Ishikawa (cell line): ENCODE measurements at regions not wholly inside any gene's neighbourhood (a gene's known extent, or its start where the extent isn't known, plus 50 kb on each side); places are given as distances from the start of the nearest gene placed in this dataset.

Experiments used
- CEBPB ChIP-seq: IDR thresholded peaks from 2 replicates; pipeline ENCODE4 v1.6.1; 2012
- CREB1 ChIP-seq: IDR thresholded peaks from 2 replicates; pipeline ENCODE4 v1.6.1; 2012; ENCODE audit warnings: low read depth
- EGR1 ChIP-seq: IDR thresholded peaks from 2 replicates; pipeline ENCODE4 v1.6.1; 2012
- EP300 ChIP-seq: IDR thresholded peaks from 2 replicates; pipeline ENCODE4 v1.6.1; 2012; ENCODE audit warnings: borderline replicate concordance
- FOXM1 ChIP-seq: IDR thresholded peaks from 2 replicates; pipeline ENCODE4 v1.6.1; 2012; ENCODE audit warnings: low read depth, borderline replicate concordance
- MAX ChIP-seq: IDR thresholded peaks from 2 replicates; pipeline ENCODE4 v1.6.1; 2012
- NFIC ChIP-seq: IDR thresholded peaks from 2 replicates; pipeline ENCODE4 v1.6.1; 2012
- RAD21 ChIP-seq: IDR thresholded peaks from 2 replicates; pipeline ENCODE4 v1.6.1; 2012; ENCODE audit warnings: low read depth
- REST ChIP-seq: IDR thresholded peaks from 2 replicates; pipeline ENCODE4 v1.6.1; 2012; ENCODE audit warnings: low read depth, mild to moderate bottlenecking
- TAF1 ChIP-seq: IDR thresholded peaks from 2 replicates; pipeline ENCODE4 v1.6.1; 2012; ENCODE audit warnings: low read depth, mild to moderate bottlenecking
- TCF12 ChIP-seq: IDR thresholded peaks from 2 replicates; pipeline ENCODE4 v1.6.1; 2012; ENCODE audit warnings: low read depth
- TEAD4 ChIP-seq: IDR thresholded peaks from 2 replicates; pipeline ENCODE4 v1.6.1; 2012
- USF1 ChIP-seq: IDR thresholded peaks from 2 replicates; pipeline ENCODE4 v1.6.1; 2012
- YY1 ChIP-seq: IDR thresholded peaks from 2 replicates; pipeline ENCODE4 v1.6.1; 2012; ENCODE audit warnings: low read depth
- ZBTB7A ChIP-seq: IDR thresholded peaks from 2 replicates; pipeline ENCODE4 v1.6.1; 2012; ENCODE audit warnings: low read depth

- TF ChIP-seq EP300 (no peak), ZBTB7A (no peak)
Measured at GRCh38 chr15:53359038-53359437, 400.4 kb downstream of the WDR72 start.

GRCh38 chr15:53354874-53355273, 404.6 kb downstream of the WDR72 start:
- TF ChIP-seq FOXM1 (no peak), MAX (no peak), YY1 (no peak), TCF12 (no peak), EGR1 (no peak), TAF1 (no peak), CEBPB (no peak), ZBTB7A (no peak), CREB1 (no peak), USF1 (no peak), RAD21 (no peak), REST (no peak), EP300 (no peak), NFIC (no peak), TEAD4 (no peak)

GRCh38 chr15:53351373-53351772, 408.1 kb downstream of the WDR72 start:
- TF ChIP-seq MAX: no peak
- no peak for TF ChIP-seq ZBTB7A
- TF ChIP-seq TEAD4: no peak
- TF ChIP-seq CEBPB: no peak
- no peak for TF ChIP-seq REST
- TF ChIP-seq TAF1: no peak
- no peak for TF ChIP-seq EGR1
- no peak for TF ChIP-seq EP300
- TF ChIP-seq TCF12: no peak

- TF ChIP-seq FOXM1 (no peak), TCF12 (no peak), MAX (no peak), CREB1 (no peak), USF1 (no peak), RAD21 (no peak), TAF1 (no peak), CEBPB (no peak), REST (no peak), ZBTB7A (no peak)
Measured at GRCh38 chr15:53346583-53346982, 412.9 kb downstream of the WDR72 start.

- TF ChIP-seq EP300 (no peak), USF1 (no peak), CREB1 (no peak), TAF1 (no peak), TEAD4 (no peak)
Measured at GRCh38 chr15:53331328-53332190, 427.9 kb downstream of the WDR72 start.
